GM12878 (cell line): ENCODE measurements at regions not wholly inside any gene's neighbourhood (a gene's known extent, or its start where the extent isn't known, plus 50 kb on each side); places are given as distances from the start of the nearest gene placed in this dataset.

Source experiments
- ATAC-seq: fragments of 200-7000 bp; cut with Tn5 transposase; 3 replicates; pipeline ENCODE4 v1.9.1; 2020; ENCODE audit warnings: mild to moderate bottlenecking, moderate library complexity
- BruUV-seq: library from RNA; stranded (reverse); fragments of 400-500 nt; replicated peaks from 2 replicates; lab custom pipeline; 2021; lab: Mats Ljungman, UMichigan
- CTCF ChIA-PET: fragments of 300-600 bp; sonication (Branson Sonifier 250); formaldehyde crosslinking; extraction: SDS; loops from one replicate; lab custom pipeline; 2021; ENCODE audit warnings: inconsistent platforms; lab: Yijun Ruan, JAX
- POLR2A ChIA-PET: fragments of 350-600 bp; formaldehyde crosslinking; extraction: SDS; loops from one replicate; lab custom pipeline; 2021; ENCODE audit warnings: inconsistent platforms; lab: Charles Lee
- RAD21 ChIA-PET: fragments of 300-600 bp; sonication (Branson Sonifier 250); formaldehyde crosslinking; loops from one replicate; lab custom pipeline; 2023; ENCODE audit warnings: antibody characterized with exemption; ENCODE audit not compliant: unreplicated experiment; lab: Charles Lee
- SMC1A ChIA-PET: fragments of 300-600 bp; sonication (Branson Sonifier 250); formaldehyde crosslinking; loops from one replicate; lab custom pipeline; 2023; ENCODE audit not compliant: unreplicated experiment, uncharacterized antibody; lab: Charles Lee
- DNase-seq: peaks from one replicate; pipeline ENCODE4 v3.0.0-alpha.2; 2011; ENCODE audit warnings: low read depth, low spot score
- FAIRE-seq: peaks from 3 replicates; lab custom pipeline; 2011; peaks lifted over from hg19 to GRCh38; lab: Jason Lieb, UNC
- H2AFZ ChIP-seq: 2 replicates; pipeline ENCODE4 v1.6.0; 2011; ENCODE audit warnings: low read depth, low read length, control low read depth; ENCODE audit not compliant: control insufficient read depth
- H3K27ac ChIP-seq: 2 replicates; pipeline ENCODE4 v1.5.1; 2011; ENCODE audit warnings: control low read depth; ENCODE audit not compliant: control insufficient read depth, insufficient read depth
- H3K27me3 ChIP-seq, 2 experiments: replicated peaks in 1 of 2; 2 replicates each; pipeline versions ENCODE4 v1.6.0 to v1.6.1; 2011; ENCODE audit warnings: low read length in 1 of 2; ENCODE audit not compliant: control insufficient read depth in 2 of 2, insufficient read depth in 2 of 2
- H3K36me3 ChIP-seq, 2 experiments: 2 replicates each; pipeline ENCODE4 v1.5.1; 2011; ENCODE audit warnings: low read length in 1 of 2; ENCODE audit not compliant: control insufficient read depth in 2 of 2, insufficient read depth in 2 of 2
- H3K4me1 ChIP-seq: 2 replicates; pipeline ENCODE4 v1.6.1; 2011; ENCODE audit warnings: mild to moderate bottlenecking, low read length, moderate library complexity, mixed read lengths; ENCODE audit not compliant: control insufficient read depth, insufficient read depth
- H3K4me2 ChIP-seq: 2 replicates; pipeline ENCODE4 v1.6.0; 2011; ENCODE audit warnings: control low read depth; ENCODE audit not compliant: control insufficient read depth, insufficient read depth
- H3K4me3 ChIP-seq: fragments of 200-600 bp; sonication (generic); 2 replicates; pipeline ENCODE4 v1.5.1; 2016
- H3K79me2 ChIP-seq: 2 replicates; pipeline ENCODE4 v1.6.0; 2011; ENCODE audit warnings: low read length; ENCODE audit not compliant: control insufficient read depth, insufficient read depth
- H3K9ac ChIP-seq: 2 replicates; pipeline ENCODE4 v1.8.0; 2011; ENCODE audit warnings: low read length, control low read depth, mixed read lengths; ENCODE audit not compliant: control insufficient read depth, insufficient read depth
- H3K9me3 ChIP-seq: replicated peaks from 3 replicates; pipeline ENCODE4 v1.5.1; 2011; ENCODE audit warnings: mild to moderate bottlenecking, low read length; ENCODE audit not compliant: control insufficient read depth, insufficient read depth
- H4K20me1 ChIP-seq: 2 replicates; pipeline ENCODE4 v1.6.0; 2011; ENCODE audit not compliant: control insufficient read depth, insufficient read depth
- ATF7 ChIP-seq: fragments of 450-650 bp; IDR thresholded peaks from 2 replicates; pipeline ENCODE4 v1.6.1; 2016; ENCODE audit warnings: low read depth, mild to moderate bottlenecking
- BCL11A ChIP-seq: IDR thresholded peaks from 2 replicates; pipeline ENCODE4 v1.6.1; 2011; ENCODE audit warnings: low read depth, low read length
- BHLHE40 ChIP-seq, 2 experiments: fragments of 450-650 bp in 1 of 2; IDR thresholded peaks; 2 replicates each; pipeline ENCODE4 v1.6.1; 2011 to 2017; ENCODE audit warnings: low read depth in 2 of 2, borderline replicate concordance in 1 of 2, improper control_type of control experiment in 1 of 2, low read length in 1 of 2, mild to moderate bottlenecking in 1 of 2
- CHD1 ChIP-seq: IDR thresholded peaks from 2 replicates; pipeline ENCODE4 v1.6.1; 2012; ENCODE audit warnings: low read depth, low read length, improper control_type of control experiment
- DPF2 ChIP-seq: fragments of 450-650 bp; IDR thresholded peaks from 2 replicates; pipeline ENCODE4 v1.6.1; 2017; ENCODE audit warnings: mild to moderate bottlenecking
- IKZF1 ChIP-seq: fragments of 450-650 bp; conservative IDR thresholded peaks from 2 replicates; pipeline ENCODE4 v1.6.1; 2017; ENCODE audit warnings: antibody characterized with exemption, mild to moderate bottlenecking
- KDM1A ChIP-seq: fragments of 200-600 bp; sonication (generic); IDR thresholded peaks from 2 replicates; pipeline ENCODE4 v1.6.1; 2016; ENCODE audit warnings: borderline replicate concordance
- NFIC ChIP-seq: IDR thresholded peaks from 2 replicates; pipeline ENCODE4 v1.6.1; 2012; ENCODE audit warnings: low read depth, mild to moderate bottlenecking, inconsistent platforms, low read length, moderate library complexity
- POLR2AphosphoS2 ChIP-seq: IDR thresholded peaks from 2 replicates; pipeline ENCODE4 v1.6.1; 2011; ENCODE audit warnings: low read depth, mild to moderate bottlenecking, low read length, improper control_type of control experiment, moderate library complexity
- WGBS: methylation state at CpG from one replicate; pipeline ENCODE4 v1.1.6; 2016; ENCODE audit warnings: low lambda C conversion rate; ENCODE audit not compliant: insufficient replicate concordance, insufficient coverage; ENCODE audit errors: missing lambda C conversion rate; 5-methylcytosine and 5-hydroxymethylcytosine counted together
- in situ Hi-C: fragments of 300-500 bp; cut with MboI; formaldehyde crosslinking; loops from 9 replicates; pipeline ENCODE4 v1.14.3; 2018; ENCODE audit warnings: mixed read lengths
- intact Hi-C: fragments of 100-400 bp; cut with micrococcal nuclease; formaldehyde crosslinking; loops from one replicate; pipeline ENCODE4 v1.14.2; 2022; ENCODE audit not compliant: unreplicated experiment
- TF ChIP-seq, protein P1 (sequence below): fragments of 150-350 bp; IDR thresholded peaks from 2 replicates; pipeline ENCODE4 v1.6.1; 2014; ENCODE audit warnings: mild to moderate bottlenecking, low read depth, low read length
- TF ChIP-seq, protein P2 (sequence below): IDR thresholded peaks from 2 replicates; pipeline ENCODE4 v1.6.1; 2012; ENCODE audit warnings: low read depth, low read length, improper control_type of control experiment

DNA sequence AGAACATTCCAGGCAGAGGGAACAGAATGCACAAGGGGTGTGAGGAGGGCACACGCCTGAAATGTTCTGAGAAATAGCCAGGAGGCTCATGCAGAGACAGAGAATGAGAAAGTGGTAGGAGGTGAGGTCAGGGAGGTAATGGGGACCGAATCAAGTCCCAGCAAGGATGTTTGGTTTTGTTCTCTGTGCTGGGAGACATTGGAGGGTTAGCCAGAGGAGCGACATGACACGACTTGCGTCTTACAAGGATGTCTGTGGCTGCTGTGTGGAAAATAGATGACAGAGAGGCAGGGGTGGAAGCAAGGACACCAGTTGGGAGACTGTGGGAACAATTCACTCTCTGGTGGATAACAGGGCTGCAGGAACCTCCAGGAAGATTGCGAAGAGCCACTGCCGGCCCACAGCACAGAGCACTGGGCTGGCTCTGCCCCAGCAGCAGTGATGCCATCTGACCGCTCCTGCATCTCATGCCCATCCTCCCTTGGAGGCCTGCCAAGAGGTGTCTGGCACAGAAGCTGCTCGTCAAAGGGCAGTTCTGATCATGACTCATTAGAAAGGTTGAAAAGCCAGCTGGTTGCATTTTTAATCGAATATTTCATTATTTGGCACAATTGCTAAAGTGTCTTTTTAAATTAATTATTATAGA lies 57.7 kb upstream of the CD83 start (continued):
- no peak for TF ChIP-seq POLR2AphosphoS2
- TF ChIP-seq, all 136 proteins: peak for 0

DNA sequence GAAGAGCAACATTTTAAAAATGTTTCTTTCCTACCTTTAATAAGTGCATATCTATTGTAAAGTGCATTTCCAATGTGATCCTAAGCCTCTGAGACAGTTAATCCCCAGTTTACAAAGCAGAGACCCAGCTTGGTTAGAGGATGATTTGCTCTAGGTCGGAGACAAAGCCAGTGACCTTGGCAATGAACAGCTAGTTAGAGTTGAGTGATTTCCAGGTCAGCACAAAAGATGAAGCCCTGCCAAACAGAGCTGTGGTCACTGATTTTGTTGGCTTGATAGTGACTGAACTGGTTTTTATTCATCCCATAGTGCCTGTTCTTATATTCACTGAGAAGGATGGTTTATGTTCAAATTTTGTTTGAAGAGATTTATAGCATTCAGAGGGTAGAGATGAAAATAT lies 56.6 kb upstream of the CD83 start:
- Histone ChIP-seq H3K9me3 (peaks cover 6% of the 10 kb centered on the region; the same call in 2 of the 3 replicates), H4K20me1 (no peaks in the 10 kb centered on the region), H3K27ac (no peak overlapping the region), H3K4me2 (no peak overlapping the region), H3K9ac (no peak overlapping the region), H3K79me2 (no peaks in the 10 kb centered on the region), H3K36me3 (no peaks in the 10 kb centered on the region), H2AFZ (no peak overlapping the region), H3K4me1 (no peaks in the 10 kb centered on the region), H3K4me3 (no peak overlapping the region), H3K27me3 (peaks cover 5 to 8% of the 10 kb centered on the region in 2 experiments; a peak in 3 of 4 replicates)
- TF ChIP-seq NFIC (no peak), BHLHE40 (IDR thresholded peaks at IDR 0.05; ENCODE audit: borderline replicate concordance in 1 of 2, low read depth in 2 of 2, low read length in 1 of 2) (no peak), DPF2 (no peak), BCL11A (no peak), ATF7 (no peak), KDM1A (no peak), IKZF1 (no peak), CHD1 (no peak)
- TF ChIP-seq, protein P1, sequence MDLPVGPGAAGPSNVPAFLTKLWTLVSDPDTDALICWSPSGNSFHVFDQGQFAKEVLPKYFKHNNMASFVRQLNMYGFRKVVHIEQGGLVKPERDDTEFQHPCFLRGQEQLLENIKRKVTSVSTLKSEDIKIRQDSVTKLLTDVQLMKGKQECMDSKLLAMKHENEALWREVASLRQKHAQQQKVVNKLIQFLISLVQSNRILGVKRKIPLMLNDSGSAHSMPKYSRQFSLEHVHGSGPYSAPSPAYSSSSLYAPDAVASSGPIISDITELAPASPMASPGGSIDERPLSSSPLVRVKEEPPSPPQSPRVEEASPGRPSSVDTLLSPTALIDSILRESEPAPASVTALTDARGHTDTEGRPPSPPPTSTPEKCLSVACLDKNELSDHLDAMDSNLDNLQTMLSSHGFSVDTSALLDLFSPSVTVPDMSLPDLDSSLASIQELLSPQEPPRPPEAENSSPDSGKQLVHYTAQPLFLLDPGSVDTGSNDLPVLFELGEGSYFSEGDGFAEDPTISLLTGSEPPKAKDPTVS: no peak
- TF ChIP-seq, protein P2, sequence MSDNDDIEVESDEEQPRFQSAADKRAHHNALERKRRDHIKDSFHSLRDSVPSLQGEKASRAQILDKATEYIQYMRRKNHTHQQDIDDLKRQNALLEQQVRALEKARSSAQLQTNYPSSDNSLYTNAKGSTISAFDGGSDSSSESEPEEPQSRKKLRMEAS: no peak
- ChIA-PET POLR2A (no interaction called here), RAD21 (no interaction called here), SMC1A (interaction anchor here (1.0 to 1.3 kb wide), 2 partner anchors 15 to 16 kb away, joined by 3 read pairs; no protein-coding TSS in a partner anchor), CTCF (interaction anchor here (1.0 to 1.1 kb wide), 2 partner anchors 14 to 266 kb away, joined by 5 to 8 read pairs; no protein-coding TSS in a partner anchor)
- ATAC-seq (no peak), FAIRE-seq (no peak), DNase-seq (no peak)
- 0% methylated on average over 1 of the region's 1 CpG for WGBS
- in situ Hi-C loops: loop anchor here (5.0 kb wide), 1 partner anchor 269 kb away; no protein-coding TSS in a partner anchor
- intact Hi-C loops: no loop called here
- no TSS peak for BruUV-seq
